Progenitor cell of endocrine pancreas (in vitro differentiated cells): ENCODE measurements at regions not wholly inside any gene's neighbourhood (a gene's known extent, or its start where the extent isn't known, plus 50 kb on each side); places are given as distances from the start of the nearest gene placed in this dataset.

Experiments
- DNase-seq: peaks from one replicate; pipeline ENCODE4 v3.0.0; 2021; ENCODE audit warnings: low spot score; ENCODE audit not compliant: unreplicated experiment
- H3K27ac Mint-ChIP-seq: 2 replicates; pipeline ENCODE4 v1.8.0; 2021; ENCODE audit warnings: mild to moderate bottlenecking, moderate library complexity, mixed read lengths
- H3K27me3 Mint-ChIP-seq: 2 replicates; pipeline ENCODE4 v1.8.0; 2021; ENCODE audit warnings: mixed read lengths
- H3K36me3 Mint-ChIP-seq: 2 replicates; pipeline ENCODE4 v1.8.0; 2022; ENCODE audit warnings: mixed read lengths; ENCODE audit not compliant: insufficient read depth
- H3K4me1 Mint-ChIP-seq: 2 replicates; pipeline ENCODE4 v1.8.0; 2021; ENCODE audit warnings: low read depth, mixed read lengths
- H3K4me3 Mint-ChIP-seq: 2 replicates; pipeline ENCODE4 v1.8.0; 2021; ENCODE audit warnings: low read depth, mild to moderate bottlenecking, moderate library complexity, mixed read lengths
- H3K9me3 Mint-ChIP-seq: 2 replicates; pipeline ENCODE4 v1.8.0; 2021; ENCODE audit warnings: low read depth, mixed read lengths
- CTCF ChIP-seq: fragments of 200-600 bp; sonication (generic); IDR thresholded peaks from one replicate; pipeline ENCODE4 v1.5.0; 2021; ENCODE audit warnings: antibody characterized with exemption, mild to moderate bottlenecking; ENCODE audit not compliant: unreplicated experiment

- H3K9me3 Mint-ChIP-seq, result peaks cover 11% of the 10 kb centered on the region
- peak overlapping the region; percentile 76 for H3K27ac Mint-ChIP-seq
- TF ChIP-seq CTCF, result peak; percentile 34
- H3K4me3 Mint-ChIP-seq, result peak overlapping the region; percentile 3
- H3K36me3 Mint-ChIP-seq, result peaks cover 1% of the 10 kb centered on the region
- no peaks in the 10 kb centered on the region for H3K27me3 Mint-ChIP-seq
- H3K4me1 Mint-ChIP-seq, result peaks cover 31% of the 10 kb centered on the region
- no peak for DNase-seq
These were observed 234.2 kb upstream of the RFX3 start for GRCh38 chr9:3760031-3760430.

GRCh38 chr9:3758816-3759576 lies 233.2 kb upstream of the RFX3 start:
- Mint-ChIP-seq H3K36me3 (peaks cover 1% of the 10 kb centered on the region), H3K9me3 (peaks cover 11% of the 10 kb centered on the region), H3K4me3 (no peak overlapping the region), H3K4me1 (peaks cover 31% of the 10 kb centered on the region), H3K27me3 (no peaks in the 10 kb centered on the region), H3K27ac (no peak overlapping the region)
- no peak for TF ChIP-seq CTCF
- DNase-seq, result no peak

GRCh38 chr9:3756071-3756470 lies 230.3 kb upstream of the RFX3 start:
- no peak overlapping the region for H3K4me3 Mint-ChIP-seq
- no peaks in the 10 kb centered on the region for H3K27me3 Mint-ChIP-seq

GRCh38 chr9:3751125-3751758 lies 225.4 kb upstream of the RFX3 start:
- no peak for TF ChIP-seq CTCF
- Mint-ChIP-seq H3K36me3 (peaks cover 2% of the 10 kb centered on the region), H3K4me1 (peaks cover 8% of the 10 kb centered on the region), H3K27ac (peak overlapping the region; percentile 67), H3K27me3 (no peaks in the 10 kb centered on the region), H3K4me3 (no peak overlapping the region), H3K9me3 (peaks cover 3% of the 10 kb centered on the region)
- DNase-seq, result no peak

More at GRCh38 chr9:3756071-3756470, 230.3 kb upstream of the RFX3 start:
- Mint-ChIP-seq H3K9me3 (peaks cover 7% of the 10 kb centered on the region), H3K27ac (no peak overlapping the region), H3K36me3 (peaks cover 1% of the 10 kb centered on the region), H3K4me1 (peaks cover 30% of the 10 kb centered on the region)
- DNase-seq, result no peak
- TF ChIP-seq CTCF, result no peak

GRCh38 chr9:3750321-3750720 lies 224.5 kb upstream of the RFX3 start:
- TF ChIP-seq CTCF, result no peak
- Mint-ChIP-seq H3K27me3 (no peaks in the 10 kb centered on the region), H3K4me3 (no peak overlapping the region), H3K36me3 (peaks cover 2% of the 10 kb centered on the region), H3K4me1 (peaks cover 8% of the 10 kb centered on the region), H3K9me3 (peaks cover 3% of the 10 kb centered on the region), H3K27ac (peak overlapping the region; percentile 60)
- DNase-seq, result no peak
